HCT116 (cell line): ENCODE measurements at regions not wholly inside any gene's neighbourhood (a gene's known extent, or its start where the extent isn't known, plus 50 kb on each side); places are given as distances from the start of the nearest gene placed in this dataset.

Experiments used
- CTCF ChIP-seq, 3 experiments: fragments of 200-600 bp in 1 of 3; sonication (generic) in 1 of 3; IDR thresholded peaks in 2 of 3; conservative IDR thresholded peaks in 1 of 3; 2 replicates each; pipeline ENCODE4 v1.5.1; 2012 to 2017; ENCODE audit warnings: low read depth in 2 of 3, low read length in 2 of 3, antibody characterized with exemption in 1 of 3, borderline replicate concordance in 1 of 3, control low read depth in 1 of 3, mild to moderate bottlenecking in 1 of 3, mixed read lengths in 1 of 3, mixed run types in 1 of 3, moderate library complexity in 1 of 3; ENCODE audit not compliant: insufficient read depth in 1 of 3
- EZH2 ChIP-seq: fragments of 200-600 bp; sonication (generic); IDR thresholded peaks from 2 replicates; pipeline ENCODE4 v1.6.1; 2017; ENCODE audit warnings: antibody characterized with exemption, mixed run types
- POLR2A ChIP-seq: IDR thresholded peaks from 2 replicates; pipeline ENCODE4 v1.7.0; 2011; ENCODE audit warnings: borderline replicate concordance; ENCODE audit not compliant: insufficient read depth, insufficient read length; ENCODE audit errors: extremely low read depth
- POLR2AphosphoS5 ChIP-seq: IDR thresholded peaks from 2 replicates; pipeline ENCODE4 v1.6.1; 2011; ENCODE audit warnings: mild to moderate bottlenecking, low read depth, low read length, moderate library complexity
- RAD21 ChIP-seq: IDR thresholded peaks from 2 replicates; pipeline ENCODE4 v1.6.1; 2012; ENCODE audit warnings: low read depth, mild to moderate bottlenecking
- SP1 ChIP-seq: IDR thresholded peaks from 2 replicates; pipeline ENCODE4 v1.6.1; 2012; ENCODE audit warnings: low read depth
- YY1 ChIP-seq: IDR thresholded peaks from 2 replicates; pipeline ENCODE4 v1.6.1; 2011; ENCODE audit warnings: low read length, low read depth, moderate library complexity, mild to moderate bottlenecking; ENCODE audit not compliant: insufficient replicate concordance; ENCODE audit errors: extremely low read depth
- ZFX ChIP-seq: fragments of 450-650 bp; IDR thresholded peaks from 2 replicates; pipeline ENCODE4 v1.6.1; 2017
- ZNF274 ChIP-seq: fragments of 200-500 bp; sonication (Bioruptor generic); IDR thresholded peaks from 2 replicates; pipeline ENCODE4 v1.6.1; 2014; ENCODE audit warnings: mild to moderate bottlenecking, low read depth, low read length, inconsistent platforms
- TF ChIP-seq, protein P1 (sequence below): IDR thresholded peaks from 2 replicates; pipeline ENCODE4 v1.6.1; 2012; ENCODE audit warnings: low read depth

- TF ChIP-seq, protein P1, sequence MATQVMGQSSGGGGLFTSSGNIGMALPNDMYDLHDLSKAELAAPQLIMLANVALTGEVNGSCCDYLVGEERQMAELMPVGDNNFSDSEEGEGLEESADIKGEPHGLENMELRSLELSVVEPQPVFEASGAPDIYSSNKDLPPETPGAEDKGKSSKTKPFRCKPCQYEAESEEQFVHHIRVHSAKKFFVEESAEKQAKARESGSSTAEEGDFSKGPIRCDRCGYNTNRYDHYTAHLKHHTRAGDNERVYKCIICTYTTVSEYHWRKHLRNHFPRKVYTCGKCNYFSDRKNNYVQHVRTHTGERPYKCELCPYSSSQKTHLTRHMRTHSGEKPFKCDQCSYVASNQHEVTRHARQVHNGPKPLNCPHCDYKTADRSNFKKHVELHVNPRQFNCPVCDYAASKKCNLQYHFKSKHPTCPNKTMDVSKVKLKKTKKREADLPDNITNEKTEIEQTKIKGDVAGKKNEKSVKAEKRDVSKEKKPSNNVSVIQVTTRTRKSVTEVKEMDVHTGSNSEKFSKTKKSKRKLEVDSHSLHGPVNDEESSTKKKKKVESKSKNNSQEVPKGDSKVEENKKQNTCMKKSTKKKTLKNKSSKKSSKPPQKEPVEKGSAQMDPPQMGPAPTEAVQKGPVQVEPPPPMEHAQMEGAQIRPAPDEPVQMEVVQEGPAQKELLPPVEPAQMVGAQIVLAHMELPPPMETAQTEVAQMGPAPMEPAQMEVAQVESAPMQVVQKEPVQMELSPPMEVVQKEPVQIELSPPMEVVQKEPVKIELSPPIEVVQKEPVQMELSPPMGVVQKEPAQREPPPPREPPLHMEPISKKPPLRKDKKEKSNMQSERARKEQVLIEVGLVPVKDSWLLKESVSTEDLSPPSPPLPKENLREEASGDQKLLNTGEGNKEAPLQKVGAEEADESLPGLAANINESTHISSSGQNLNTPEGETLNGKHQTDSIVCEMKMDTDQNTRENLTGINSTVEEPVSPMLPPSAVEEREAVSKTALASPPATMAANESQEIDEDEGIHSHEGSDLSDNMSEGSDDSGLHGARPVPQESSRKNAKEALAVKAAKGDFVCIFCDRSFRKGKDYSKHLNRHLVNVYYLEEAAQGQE, result no peak
- TF ChIP-seq CTCF (IDR thresholded peaks at IDR 0.05 in 2 of 3, conservative IDR thresholded peaks at IDR 0.05 in 1 of 3; ENCODE audit: borderline replicate concordance in 1 of 3, insufficient read depth in 1 of 3, low read depth in 2 of 3, low read length in 2 of 3), result no peak
- no peak for TF ChIP-seq EZH2
- TF ChIP-seq RAD21, result no peak
- no peak for TF ChIP-seq SP1
- no peak for TF ChIP-seq YY1
- no peak for TF ChIP-seq ZNF274
- no peak for TF ChIP-seq ZFX
- no peak for TF ChIP-seq POLR2AphosphoS5
- no peak for TF ChIP-seq POLR2A
Observed at GRCh38 chr16:54806881-54807360, 123.7 kb upstream of the IRX5 start.
